SIG-M5 (cell line): ENCODE measurements at regions not wholly inside any gene's neighbourhood (a gene's known extent, or its start where the extent isn't known, plus 50 kb on each side); places are given as distances from the start of the nearest gene placed in this dataset.
"Not testable (repeated sequence)": the region's sequence is repeated elsewhere in the genome, so short reads cannot be mapped to it uniquely, and the experiment has no call there.

Experiments
- DNase-seq: peaks from one replicate; lab custom pipeline; 2025; lab: John Stamatoyannopoulos, UW

DNA sequence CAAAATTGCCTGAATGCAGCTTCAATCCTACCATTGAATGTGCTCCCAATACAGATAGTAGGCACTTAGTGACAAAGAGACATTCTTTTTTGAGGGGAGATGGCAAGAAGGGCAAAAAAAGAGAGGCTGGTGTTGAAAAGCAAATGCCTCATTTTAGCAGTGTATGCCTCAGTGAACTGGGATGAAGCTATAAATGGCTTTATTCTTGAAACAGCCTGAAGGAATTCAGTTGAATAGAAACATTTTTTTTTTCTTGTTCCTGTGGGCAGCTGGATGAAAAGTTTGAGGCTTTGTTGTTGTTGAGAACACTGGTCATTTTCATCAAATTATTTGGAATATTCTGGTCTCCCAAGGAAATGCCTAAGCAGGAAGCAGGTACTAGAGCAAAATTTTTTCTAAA, 228.9 kb downstream of the RNF144A start:
- no peak for DNase-seq

DNA sequence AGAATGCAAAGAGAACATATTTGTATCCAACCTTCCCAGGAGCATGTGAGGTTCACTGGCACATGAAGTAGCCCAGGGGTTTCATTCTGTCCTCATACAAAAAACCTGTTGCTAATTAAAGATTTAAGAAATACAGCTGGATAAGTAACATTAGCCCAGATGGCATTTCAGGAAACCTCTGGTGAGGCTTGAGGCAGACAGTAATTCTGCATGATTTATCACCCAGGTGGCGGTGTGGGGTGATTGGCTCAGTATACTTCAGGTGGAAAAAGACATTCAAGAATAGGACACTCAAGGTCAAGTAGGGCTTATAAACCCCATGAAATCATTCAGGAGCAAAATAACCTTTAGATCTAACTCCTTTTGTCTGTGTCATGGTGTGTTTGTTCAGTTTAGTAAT, 237.4 kb downstream of the RNF144A start:
- no peak for DNase-seq

DNA sequence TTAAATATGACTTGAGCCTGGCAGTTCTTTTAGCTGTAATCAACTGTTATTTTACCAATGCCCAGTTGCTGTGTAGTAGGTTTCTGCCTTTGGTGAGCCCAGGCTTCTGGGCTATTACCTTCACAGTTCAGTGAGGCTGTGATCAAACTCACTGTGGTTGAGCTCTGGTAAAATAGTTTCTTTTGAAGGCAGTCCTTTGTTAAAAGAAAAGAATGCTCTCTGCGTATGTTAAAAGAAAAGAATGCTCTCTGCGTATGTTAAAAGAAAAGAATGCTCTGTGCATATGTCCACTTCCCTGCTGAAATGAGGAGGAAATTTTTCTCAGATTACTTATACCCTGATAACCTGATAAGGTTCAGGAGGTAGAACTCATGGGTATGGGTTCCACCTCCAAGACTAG, 244.3 kb downstream of the RNF144A start:
- DNase-seq, result no peak

DNA sequence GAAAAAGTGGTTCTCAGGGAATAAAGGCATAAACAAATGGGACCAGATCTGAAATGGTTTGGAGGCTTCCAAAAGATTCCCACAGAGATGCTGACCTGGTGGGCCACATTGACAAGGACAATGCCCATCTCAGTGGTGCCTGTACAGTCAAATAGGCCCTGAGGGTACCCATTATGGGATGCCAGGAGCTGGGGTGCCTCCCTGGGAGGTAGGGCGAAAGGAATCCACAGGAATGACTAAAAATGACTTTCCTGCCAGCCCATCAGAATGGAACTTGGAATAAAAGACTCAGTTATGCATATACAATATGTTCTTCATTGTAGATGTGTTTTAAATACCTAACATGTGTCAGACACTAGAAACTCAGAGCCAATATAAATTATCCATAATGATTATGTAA, 248.5 kb downstream of the RNF144A start:
- DNase-seq, result no peak

DNA sequence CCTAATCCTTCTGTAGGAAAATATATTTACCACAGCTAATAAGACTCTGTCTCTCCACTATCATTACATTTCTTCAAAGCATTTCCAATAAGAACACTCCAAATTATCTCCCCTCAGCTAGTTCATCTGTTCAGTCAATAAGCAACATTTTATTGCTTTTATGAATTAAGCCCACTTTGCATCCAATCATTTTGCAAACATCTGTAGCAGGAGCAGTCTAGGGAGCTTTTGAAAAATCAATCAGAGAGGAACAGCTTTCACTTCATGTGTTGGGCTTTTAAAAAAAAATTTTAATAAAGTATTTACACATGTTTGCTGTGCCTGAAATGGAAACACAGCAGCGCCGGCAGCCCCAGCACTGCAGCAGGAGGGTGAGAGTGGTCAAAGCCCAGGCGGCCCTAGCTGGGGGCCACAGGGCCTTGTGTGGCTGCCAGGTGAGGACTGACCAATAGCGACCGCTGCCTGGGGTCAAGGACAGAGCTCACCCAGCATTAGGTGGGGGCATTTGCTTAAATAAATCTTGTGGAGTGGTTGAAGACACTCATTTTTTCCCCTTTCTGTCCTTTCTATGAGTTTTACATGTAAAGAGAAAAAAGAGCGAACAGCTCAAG, 250.7 kb downstream of the RNF144A start:
- DNase-seq, result no peak

DNA sequence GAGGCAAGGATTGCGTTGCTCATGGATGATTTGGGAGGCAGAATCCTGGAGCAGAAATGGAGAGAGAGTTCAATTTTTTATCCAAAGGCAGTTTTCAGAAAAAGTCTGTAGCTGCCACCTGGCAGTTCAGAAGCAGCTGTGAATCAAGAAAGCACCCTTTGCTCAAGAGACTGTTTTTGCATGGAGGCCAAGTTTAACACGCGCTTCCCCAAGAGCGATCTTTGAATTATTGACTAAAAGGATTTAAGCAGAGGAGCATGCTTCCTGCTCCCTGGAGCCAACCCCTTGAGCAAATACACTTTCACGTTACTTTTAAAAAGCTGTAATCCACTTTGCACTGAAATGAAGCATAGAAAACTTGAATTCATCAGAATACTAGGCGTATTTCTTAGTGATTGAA, 252.4 kb downstream of the RNF144A start:
- DNase-seq, result no peak

DNA sequence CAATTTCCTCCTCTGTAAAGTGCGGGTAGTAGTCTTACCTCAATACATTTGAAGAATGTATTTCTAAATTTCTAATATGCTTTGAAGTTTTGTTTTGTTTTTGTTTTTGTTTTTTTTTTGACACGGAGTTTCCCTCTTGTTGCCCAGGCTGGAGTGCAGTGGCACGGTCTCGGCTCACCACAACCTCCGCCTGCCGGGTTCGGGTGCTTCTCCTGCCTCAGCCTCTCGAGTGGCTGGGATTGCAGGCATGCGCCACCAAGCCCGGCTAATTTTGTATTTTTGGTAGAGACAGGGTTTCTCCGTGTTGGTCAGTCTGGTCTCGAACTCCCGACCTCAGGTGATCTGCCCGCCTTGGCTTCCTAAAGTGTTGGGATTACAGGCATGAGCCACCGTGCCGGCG, 261.8 kb downstream of the RNF144A start:
- DNase-seq, result not testable (repeated sequence)

DNA sequence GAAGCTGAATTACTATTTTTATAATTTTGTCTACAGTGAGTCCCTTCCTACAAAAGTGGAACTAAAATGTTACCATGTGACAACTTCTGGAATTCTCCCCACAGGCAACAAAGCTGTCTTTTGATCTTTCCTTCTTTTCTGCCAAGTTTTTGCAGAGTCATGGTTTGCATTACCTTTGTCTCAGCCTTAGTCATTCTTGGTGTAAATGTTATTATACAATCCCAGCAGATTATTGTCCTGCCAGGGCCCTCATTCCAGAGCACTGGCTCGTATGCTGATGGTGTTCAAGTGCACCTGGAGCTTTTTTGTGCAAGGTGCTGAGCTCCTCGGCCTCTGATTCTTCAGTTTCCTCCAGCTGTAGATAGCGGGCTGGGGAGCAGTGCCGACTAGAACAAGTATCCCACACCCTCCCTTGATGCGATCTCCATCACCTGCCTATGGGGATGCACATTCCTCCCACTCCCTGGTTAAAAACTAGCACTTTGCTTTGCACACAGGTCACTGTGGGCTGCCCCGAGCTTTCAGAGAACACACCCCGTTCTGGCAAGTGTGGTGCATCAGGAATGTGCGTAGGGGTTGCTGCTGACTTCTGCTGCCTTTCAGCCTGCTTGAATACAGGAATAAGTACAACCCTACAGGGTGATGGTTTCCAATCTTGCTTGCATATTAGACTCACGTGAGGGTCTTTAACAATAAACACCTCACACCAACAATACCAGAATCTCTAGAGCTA, 263.6 kb downstream of the RNF144A start:
- no peak for DNase-seq

DNA sequence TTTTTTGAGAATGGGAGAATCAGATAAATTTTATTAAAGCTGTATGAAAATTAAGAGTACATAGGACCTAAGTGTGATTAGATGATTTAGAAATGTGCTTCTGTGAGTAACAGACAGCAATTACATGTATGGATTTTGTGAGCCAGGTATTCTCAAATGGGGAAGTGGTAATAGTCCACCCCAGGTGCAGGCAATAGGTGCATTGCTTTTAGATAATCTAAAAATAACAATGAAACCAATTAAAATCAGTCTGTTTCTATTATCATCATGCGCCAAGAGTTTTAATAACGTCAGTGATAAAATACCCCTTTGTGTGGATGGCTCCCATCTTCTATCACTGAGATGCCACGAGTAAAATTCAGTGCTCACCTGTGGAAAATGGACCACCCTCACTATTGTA, 265.3 kb downstream of the RNF144A start:
- DNase-seq, result no peak

DNA sequence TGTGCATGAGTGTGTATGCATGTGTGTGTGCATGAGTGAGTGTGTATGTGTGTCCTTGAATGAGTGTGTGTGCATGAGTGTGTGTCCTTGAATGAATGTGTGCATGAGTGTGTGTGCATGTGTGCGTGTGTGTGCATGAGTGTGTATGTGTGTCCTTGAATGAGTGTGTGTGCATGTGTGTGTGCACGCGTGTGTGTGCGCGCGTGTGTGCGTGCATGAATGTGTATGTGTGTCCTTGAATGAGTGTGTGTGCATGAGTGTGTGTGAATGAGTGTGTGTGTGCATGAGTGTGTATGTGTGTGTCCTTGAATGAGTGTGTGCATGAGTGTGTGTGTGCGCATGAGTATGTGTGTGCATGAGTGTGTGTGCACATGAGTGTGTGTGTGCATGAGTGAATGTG, 271.9 kb downstream of the RNF144A start:
- no peak for DNase-seq

DNA sequence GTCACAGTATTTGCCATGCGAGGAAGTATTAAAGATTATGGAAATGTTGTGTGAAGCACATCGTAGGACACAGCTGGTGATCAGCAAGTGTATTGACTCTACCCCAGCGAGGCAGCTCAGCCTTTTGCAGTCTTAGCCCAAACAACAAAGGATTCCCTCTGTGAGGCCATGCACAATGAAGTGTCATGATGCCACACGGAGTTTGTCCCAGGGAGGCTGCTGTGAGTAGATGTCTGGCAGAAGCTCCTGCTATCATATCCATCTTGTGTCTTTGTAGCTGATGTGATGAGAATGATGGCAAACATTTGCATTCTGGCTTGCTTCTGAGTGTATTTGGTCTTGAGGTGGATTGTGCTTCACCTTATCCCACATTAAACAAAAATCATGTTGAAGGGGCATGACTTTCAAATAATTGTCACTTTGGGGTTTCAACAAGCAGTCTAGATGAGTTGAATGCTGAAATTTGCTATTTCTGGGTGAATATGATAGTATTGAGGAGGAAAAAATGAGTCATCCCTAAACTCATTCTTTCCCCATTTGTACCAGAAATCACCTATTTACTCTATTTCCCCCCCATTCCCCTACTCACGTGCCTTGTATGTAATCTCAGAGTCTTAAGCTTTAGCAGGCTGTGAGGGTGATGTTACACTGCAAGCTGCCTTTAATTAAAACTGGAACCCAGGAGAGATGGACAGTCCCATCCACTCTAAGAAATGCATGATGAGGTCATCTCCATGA, 273.5 kb downstream of the RNF144A start:
- DNase-seq, result no peak

DNA sequence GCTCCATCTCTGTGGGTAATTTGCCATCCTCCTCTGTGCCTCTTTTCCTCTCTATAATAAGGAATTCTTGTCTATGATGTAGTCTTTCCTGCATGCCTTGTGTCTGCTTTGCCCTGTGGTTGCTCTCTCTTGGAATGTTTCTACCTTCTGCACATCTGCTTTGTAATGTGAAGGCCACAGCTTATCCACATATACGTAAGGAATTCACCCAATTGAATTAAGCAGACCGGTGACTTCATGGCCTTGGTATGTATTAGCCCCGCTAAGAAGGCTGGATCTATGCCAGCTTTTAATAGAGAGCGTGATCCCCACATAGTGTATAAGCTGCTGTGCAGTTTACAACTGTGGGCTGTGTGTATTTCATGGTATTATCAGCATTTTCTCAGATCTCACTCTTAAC, 274.7 kb downstream of the RNF144A start:
- DNase-seq, result no peak

DNA sequence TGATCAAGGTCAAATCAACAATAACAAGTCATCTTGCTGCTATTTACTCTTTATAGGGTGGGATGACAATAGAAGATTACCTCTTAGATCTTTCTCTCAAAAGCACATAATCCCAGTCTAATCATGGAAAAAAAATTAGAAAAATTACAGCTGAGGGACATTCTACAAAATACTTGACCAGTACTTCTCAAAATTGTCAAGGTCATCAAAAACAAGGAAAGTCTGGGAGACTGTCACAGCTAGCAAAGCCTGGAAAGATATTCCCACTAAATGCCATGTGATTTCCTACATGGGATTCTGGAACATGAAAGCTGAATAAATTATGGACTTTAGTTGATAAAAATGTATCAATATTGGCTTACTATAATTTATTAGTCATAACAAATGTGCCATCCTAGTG, 276.2 kb downstream of the RNF144A start:
- no peak for DNase-seq

DNA sequence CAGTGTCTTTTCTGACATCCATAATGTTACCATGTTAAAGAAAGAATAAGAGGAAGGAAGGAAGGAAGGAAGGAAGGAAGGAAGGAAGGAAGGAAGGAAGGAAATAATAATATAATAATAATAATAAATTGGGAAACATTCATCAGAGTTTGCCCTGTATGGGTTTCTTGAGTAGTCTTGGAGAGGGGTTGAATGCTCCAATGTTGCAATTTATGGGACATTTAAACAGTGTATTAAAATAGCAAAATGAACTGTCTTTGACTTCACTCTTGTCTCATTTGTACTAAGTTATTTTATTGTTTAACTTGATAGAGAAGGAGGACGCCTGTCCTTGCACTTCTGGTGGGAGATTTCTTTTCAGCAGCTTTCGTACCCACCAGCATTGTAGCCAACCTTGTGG, 277.7 kb downstream of the RNF144A start:
- no peak for DNase-seq

DNA sequence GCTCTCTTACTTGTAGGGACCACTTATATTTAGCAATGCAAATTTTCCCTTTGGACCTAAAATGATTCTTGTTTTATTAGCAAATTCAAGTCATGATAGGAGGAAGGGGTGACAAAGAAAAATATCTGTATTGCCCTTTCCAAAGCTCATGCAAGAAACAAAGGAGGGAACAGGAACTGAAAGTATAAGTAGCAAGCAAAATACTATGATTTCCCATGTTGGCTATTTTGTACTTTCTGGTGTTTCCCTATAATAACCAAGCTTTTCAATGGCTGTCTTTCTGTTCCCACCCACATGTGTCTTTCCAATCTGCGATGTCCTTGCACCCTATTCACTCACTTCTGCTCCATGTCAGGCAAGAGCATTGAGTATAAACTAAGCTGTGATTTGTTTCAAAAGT, 279.7 kb downstream of the RNF144A start:
- DNase-seq, result no peak

DNA sequence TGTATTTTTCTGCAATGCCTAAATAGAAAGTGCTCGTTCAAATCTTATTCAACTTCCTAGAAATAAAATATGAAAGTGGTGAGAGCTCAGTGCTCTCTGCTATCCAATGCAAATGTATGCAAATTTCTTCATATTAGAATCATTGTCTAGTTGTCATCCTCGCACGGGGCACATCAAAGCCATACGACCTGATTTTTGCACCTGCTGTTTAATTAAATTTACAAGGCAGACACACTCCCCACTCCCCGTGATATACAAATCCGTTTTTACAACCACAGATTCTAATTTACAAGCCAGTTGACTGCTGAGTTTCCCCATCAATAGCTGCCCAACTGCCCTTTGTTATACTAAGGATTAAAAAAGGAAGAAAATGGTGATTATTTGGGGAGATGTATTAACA, 284.6 kb downstream of the RNF144A start:
- DNase-seq, result no peak

DNA sequence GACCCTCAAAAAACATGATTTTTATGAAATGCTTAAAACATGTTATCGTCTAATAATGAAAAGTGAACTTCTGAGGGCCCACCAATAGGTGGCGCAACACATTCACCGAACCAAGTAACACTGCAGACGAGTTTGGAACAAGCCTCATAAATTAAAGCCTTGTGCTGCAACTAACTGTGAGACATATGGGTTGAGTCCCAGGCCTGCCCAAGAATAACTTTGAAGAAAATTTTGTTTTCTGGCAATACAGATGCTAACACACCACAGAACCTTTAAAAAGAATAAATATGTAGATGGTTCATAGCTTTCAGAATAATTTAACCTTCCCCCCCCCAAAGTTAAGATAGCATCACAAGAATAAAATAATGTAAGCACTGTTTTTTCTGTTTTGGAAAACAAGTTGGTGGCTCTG, 285.9 kb downstream of the RNF144A start:
- DNase-seq, result no peak

DNA sequence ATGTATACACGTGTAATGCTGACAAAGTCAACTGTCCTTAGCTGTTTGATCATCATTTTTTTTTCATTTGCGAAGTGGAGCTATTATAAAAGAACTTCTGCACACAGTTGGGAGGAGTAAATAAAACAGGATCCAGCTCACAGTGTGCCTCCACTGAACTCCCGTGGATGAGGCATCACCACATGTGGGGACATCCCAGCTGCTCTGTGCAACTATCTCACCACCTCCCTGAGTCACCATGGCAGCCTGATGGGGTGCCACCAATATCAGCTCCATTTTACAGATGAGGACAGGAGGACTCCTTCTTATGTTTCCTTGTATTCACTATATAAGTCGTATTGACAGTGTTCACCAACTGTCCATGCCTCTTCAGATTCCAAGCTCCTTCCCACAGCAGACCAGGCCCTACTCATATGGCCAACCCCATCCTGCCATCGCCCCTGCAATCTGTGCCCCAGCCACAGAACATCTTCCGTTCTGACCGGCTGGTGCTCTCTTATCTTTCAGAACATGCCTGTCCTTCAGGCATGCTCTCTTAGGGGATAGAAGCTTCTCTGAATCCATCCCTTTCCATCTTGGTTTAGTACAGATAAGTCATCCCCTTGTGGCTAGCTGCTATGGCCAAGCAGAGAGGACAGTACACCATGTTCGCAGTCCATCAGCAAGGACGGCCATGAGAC, 288.1 kb downstream of the RNF144A start:
- no peak for DNase-seq

DNA sequence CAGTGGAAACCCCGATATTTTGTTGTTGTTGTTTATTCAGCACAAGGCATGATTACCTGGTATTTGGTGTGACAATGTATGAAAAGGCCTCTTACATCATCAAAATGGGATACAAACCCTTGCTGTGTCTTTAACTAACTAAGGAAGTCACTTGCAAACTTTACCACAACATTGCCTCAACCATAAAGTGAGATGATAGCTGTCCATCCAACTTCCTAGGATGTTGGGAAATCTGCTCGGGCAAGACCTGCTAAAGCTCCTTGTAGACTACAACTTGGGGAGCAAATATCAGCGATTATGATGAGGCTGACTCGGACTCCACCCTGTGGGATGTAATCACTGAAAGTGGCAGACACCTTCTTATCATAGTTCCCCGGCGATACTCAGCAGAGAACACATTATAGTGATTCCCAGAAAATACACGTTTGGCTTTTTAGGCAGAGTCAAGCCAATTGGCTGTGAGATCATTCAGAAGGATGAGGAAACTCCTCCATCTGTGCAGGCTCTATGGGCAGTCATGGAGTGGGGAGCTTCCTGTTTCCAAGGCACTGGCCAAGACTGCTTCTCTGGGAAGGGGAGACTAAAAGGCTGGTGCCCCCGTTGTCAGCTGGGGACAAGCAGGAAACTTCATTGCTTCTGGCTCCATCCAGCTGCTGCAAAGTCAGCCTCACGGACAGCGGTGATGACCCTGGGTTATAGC, 289.0 kb downstream of the RNF144A start:
- DNase-seq, result no peak

DNA sequence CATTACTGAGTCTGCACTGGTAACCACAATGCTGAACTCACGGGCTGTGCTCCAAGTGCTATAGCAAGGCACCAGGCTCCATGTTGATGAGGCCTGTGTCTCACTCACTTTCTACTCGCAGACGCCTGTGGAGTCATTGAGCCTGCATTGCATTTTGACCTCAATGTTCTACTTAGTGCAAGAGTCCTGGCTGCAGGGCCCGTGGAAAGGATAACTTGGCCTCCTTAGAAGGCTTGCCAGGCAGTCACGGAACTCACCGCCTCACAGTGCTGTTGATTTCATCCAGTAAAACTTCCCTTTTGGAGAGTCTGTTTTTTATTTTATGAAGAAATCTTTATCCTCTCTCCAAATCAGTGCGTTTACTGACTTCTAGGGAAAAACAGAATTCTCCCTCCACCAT, 290.4 kb downstream of the RNF144A start:
- no peak for DNase-seq

DNA sequence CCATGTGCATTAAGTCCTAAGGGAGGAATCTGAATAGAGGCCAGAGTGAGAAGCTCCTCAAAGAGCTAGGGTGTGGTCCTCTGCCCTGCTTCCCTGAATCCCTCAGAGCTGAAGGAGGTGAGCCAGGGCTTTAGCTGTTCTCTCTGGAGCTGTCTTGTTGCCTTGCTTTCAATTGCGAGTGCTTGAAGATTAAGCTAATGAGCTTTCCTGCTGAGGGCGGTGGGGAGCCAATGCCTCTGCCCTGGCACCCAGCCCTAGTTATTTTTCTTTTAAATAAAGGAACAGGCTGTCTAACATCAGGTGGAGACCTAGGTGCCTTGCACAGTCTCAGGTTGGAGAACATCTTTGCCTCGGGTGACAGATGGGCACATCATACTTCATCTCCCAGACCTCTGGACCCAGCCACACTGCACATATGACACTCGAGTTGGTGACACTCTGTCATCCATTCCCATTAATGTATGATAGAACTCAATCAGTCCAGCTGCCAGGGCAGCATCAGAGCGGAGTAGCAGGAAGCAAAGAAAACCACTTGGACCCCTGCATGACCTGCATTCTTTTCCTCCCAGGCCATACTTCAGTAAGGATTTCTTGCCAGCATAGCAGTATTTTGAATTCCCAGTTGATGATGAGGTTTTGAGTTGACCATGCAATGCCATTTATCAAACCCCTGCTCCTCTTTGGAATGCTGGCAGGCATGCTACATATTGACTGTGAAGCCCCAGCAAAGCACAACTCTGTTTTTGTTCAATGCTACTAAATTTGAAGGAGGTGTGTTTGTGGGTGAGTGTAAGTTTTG, 292.7 kb downstream of the RNF144A start:
- DNase-seq, result no peak
